A172 (cell line): ENCODE measurements at regions not wholly inside any gene's neighbourhood (a gene's known extent, or its start where the extent isn't known, plus 50 kb on each side); places are given as distances from the start of the nearest gene placed in this dataset.

ENCODE experiments used
- DNase-seq: peaks from one replicate; pipeline ENCODE4 v3.0.0-alpha.2; 2015; ENCODE audit warnings: low spot score

DNA sequence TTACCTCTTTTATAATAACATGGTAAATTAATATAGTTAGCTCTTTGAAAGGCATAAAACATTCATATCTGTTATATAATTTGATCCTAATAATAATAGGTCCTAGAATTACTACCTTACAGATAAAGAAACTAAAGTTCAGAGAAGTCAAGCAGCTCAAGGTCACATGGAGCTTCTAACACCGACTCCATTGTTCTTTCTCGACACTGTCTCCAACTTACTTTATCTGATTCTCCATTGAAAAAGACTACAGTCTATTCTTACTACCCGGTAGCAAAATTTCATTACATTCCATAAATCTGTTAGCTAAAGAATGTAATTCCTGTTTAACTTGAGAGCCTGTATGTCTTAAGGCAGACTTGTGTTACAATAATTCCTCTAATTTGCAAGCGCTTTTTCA, 96.3 kb upstream of the TMEM161B start:
- no peak for DNase-seq

DNA sequence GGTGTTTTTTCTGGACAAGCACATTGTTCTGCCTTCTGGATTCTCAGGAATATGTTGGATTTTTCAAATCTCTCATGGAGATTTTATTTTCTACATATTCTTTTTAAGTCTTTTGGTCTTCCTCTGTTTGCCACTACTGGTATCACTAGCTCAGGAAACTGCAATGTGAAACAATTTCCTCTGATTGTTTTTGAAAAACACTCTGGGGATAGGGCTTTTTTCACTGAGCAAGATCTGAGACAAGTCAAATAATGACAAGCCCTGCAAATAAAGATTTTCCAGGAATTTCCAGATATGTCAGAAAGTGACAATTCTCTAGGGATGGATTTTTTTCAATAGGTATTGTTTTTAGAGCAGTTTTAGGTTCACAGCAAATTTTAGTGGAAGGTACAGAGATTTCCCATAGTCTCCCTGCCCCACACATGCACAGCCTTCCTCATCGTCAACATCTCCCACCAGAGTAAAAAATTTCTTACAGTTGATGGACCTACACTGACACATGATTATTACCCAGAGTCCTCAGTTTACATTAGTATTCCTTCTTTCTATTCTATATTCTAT, 86.9 kb upstream of the TMEM161B start:
- DNase-seq, result no peak

DNA sequence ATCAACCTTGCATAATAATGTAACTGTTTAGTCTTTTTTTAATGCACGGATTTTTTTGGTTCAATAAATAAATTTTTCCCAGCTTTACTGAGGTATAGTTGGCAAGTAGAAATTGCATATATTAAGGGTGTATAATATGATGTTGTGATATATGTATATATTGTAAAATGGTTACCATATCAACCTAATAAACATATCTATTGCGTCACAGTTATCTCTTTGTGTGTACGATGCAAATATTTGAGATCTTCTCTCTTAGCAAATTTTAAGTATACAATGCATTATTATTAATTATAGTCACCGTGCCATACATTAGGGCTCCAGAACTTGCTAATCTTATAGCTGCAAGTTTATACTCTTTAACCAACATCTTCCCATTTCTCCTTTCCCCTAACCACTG, 57.2 kb upstream of the TMEM161B start:
- DNase-seq, result no peak

DNA sequence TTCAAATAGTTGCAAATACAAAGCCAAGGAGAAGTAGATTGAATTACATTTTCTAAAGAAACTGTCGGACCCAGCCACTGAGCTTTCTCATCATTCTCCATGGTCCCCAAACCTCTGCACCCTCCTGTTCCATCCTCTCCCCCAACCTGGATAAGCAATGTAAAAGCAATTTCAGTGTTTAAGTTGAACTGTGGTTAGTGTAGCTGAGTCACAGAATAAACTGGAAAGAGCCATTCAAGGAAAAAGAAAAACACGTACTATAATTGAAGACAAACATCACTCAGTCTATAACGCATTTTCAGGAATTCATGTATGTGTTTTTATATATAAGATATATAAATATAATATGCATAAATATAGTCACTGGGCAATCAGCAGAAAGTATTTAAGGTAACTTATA, 54.1 kb upstream of the TMEM161B start:
- DNase-seq, result no peak
